ENCODE measurements at regions not wholly inside any gene's neighbourhood (a gene's known extent, or its start where the extent isn't known, plus 50 kb on each side); places are given as distances from the start of the nearest gene placed in this dataset.
A peak's percentile ranks its signal among the peaks of the same experiment; 100 is the strongest.
"Not testable (repeated sequence)": the region's sequence is repeated elsewhere in the genome, so short reads cannot be mapped to it uniquely, and the experiment has no call there.

- ATAC-seq; FAIRE-seq; H3K79me2 ChIP-seq (ENCODE audit: control insufficient read depth, insufficient read depth, low read length); H3K4me3 ChIP-seq; DNase-seq (ENCODE audit: extremely low read depth in 1 of 4, low spot score in 3 of 4); H3K4me2 ChIP-seq (ENCODE audit: insufficient read depth, low read length); BruUV-seq (replicated peaks); intact Hi-C loops (cut with micrococcal nuclease); in situ Hi-C loops (cut with MboI); H2AFZ ChIP-seq (ENCODE audit: low read depth, low read length); POLR2A ChIA-PET; H3K36me3 ChIP-seq (ENCODE audit: control insufficient read depth, insufficient read depth, low read length); H3K27ac ChIP-seq (ENCODE audit: extremely low read depth, low read depth, low read length); H3K27me3 ChIP-seq (ENCODE audit: control insufficient read depth in 2 of 2, insufficient read depth in 2 of 2, low read length in 2 of 2); H3K9ac ChIP-seq (ENCODE audit: insufficient read depth in 1 of 2, low read depth in 2 of 2, low read length in 2 of 2); H4K20me1 ChIP-seq (replicated peaks; ENCODE audit: control insufficient read depth, insufficient read depth, low read length); CTCF ChIA-PET (ENCODE audit: low intra/inter-chr PET ratio); H3K9me1 ChIP-seq (ENCODE audit: control insufficient read depth, insufficient read depth, low read length); H3K9me3 ChIP-seq (replicated peaks; ENCODE audit: control insufficient read depth, insufficient read depth, low read depth, low read length); H3K4me1 ChIP-seq (replicated peaks in 1 of 2; ENCODE audit: control insufficient read depth in 2 of 2, insufficient read depth in 2 of 2, low read length in 2 of 2): not testable (repeated sequence)
- WGBS (ENCODE audit: insufficient coverage, low coverage, missing lambda C conversion rate): under 1% methylated on average over 12 of the region's 12 CpGs
Observed at GRCh38 chr21:13000390-13000789, 609.2 kb upstream of the POTED start.

GRCh38 chr21:13037716-13038115 is 571.9 kb upstream of the POTED start:
- in situ Hi-C loops (cut with MboI); CTCF ChIA-PET (ENCODE audit: low intra/inter-chr PET ratio); H4K20me1 ChIP-seq (replicated peaks; ENCODE audit: control insufficient read depth, insufficient read depth, low read length); H3K27me3 ChIP-seq (ENCODE audit: control insufficient read depth in 2 of 2, insufficient read depth in 2 of 2, low read length in 2 of 2); H3K36me3 ChIP-seq (ENCODE audit: control insufficient read depth, insufficient read depth, low read length); DNase-seq (ENCODE audit: extremely low read depth in 1 of 4, low spot score in 3 of 4); POLR2A ChIA-PET; H3K9ac ChIP-seq (ENCODE audit: insufficient read depth in 1 of 2, low read depth in 2 of 2, low read length in 2 of 2); intact Hi-C loops (cut with micrococcal nuclease); ATAC-seq; H3K4me1 ChIP-seq (replicated peaks in 1 of 2; ENCODE audit: control insufficient read depth in 2 of 2, insufficient read depth in 2 of 2, low read length in 2 of 2); H3K27ac ChIP-seq (ENCODE audit: extremely low read depth, low read depth, low read length); H3K9me3 ChIP-seq (replicated peaks; ENCODE audit: control insufficient read depth, insufficient read depth, low read depth, low read length); BruUV-seq (replicated peaks); H3K4me3 ChIP-seq; H3K4me2 ChIP-seq (ENCODE audit: insufficient read depth, low read length); FAIRE-seq; H3K9me1 ChIP-seq (ENCODE audit: control insufficient read depth, insufficient read depth, low read length); H2AFZ ChIP-seq (ENCODE audit: low read depth, low read length); H3K79me2 ChIP-seq (ENCODE audit: control insufficient read depth, insufficient read depth, low read length): not testable (repeated sequence)
- 0 out of 4 replicates have a peak, but pooled peaks of 1 of the 2 experiments have one; percentile 12 for TF ChIP-seq NRF1 (conservative IDR thresholded peaks at IDR 0.05 in 1 of 2, IDR thresholded peaks at IDR 0.05 in 1 of 2)
- WGBS (ENCODE audit: insufficient coverage, low coverage, missing lambda C conversion rate): 0% methylated on average over 19 of the region's 26 CpGs

DNA sequence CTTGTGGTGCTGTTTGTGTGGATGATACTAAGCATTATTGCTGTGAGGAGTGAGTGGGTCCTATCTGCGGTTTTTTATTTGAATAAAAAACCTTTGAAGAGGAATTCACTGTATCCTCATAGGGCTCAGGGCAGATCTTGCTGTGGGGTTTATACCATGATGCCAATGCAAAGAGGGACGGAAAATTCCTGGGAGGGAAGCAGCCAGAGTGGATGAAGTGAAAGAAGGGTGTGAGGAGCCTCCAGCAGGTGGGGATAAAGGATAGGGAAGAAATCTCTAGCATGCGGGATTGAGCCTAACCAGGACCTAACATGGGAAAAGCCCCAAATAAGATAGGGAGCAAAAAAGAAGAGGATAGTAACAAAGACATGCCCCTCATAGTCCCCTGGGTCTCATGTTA is 556.8 kb upstream of the POTED start:
- H4K20me1 ChIP-seq (replicated peaks; ENCODE audit: control insufficient read depth, insufficient read depth, low read length); H3K36me3 ChIP-seq (ENCODE audit: control insufficient read depth, insufficient read depth, low read length); H3K4me2 ChIP-seq (ENCODE audit: insufficient read depth, low read length); H3K4me3 ChIP-seq; in situ Hi-C loops (cut with MboI); H3K9me3 ChIP-seq (replicated peaks; ENCODE audit: control insufficient read depth, insufficient read depth, low read depth, low read length); BruUV-seq (replicated peaks); ATAC-seq; CTCF ChIA-PET (ENCODE audit: low intra/inter-chr PET ratio); FAIRE-seq; H3K9ac ChIP-seq (ENCODE audit: insufficient read depth in 1 of 2, low read depth in 2 of 2, low read length in 2 of 2); H3K9me1 ChIP-seq (ENCODE audit: control insufficient read depth, insufficient read depth, low read length); H3K27ac ChIP-seq (ENCODE audit: extremely low read depth, low read depth, low read length); H3K4me1 ChIP-seq (replicated peaks in 1 of 2; ENCODE audit: control insufficient read depth in 2 of 2, insufficient read depth in 2 of 2, low read length in 2 of 2); H3K27me3 ChIP-seq (ENCODE audit: control insufficient read depth in 2 of 2, insufficient read depth in 2 of 2, low read length in 2 of 2); H3K79me2 ChIP-seq (ENCODE audit: control insufficient read depth, insufficient read depth, low read length); intact Hi-C loops (cut with micrococcal nuclease); DNase-seq (ENCODE audit: extremely low read depth in 1 of 4, low spot score in 3 of 4); H2AFZ ChIP-seq (ENCODE audit: low read depth, low read length); POLR2A ChIA-PET: not testable (repeated sequence)
- WGBS (ENCODE audit: insufficient coverage, low coverage, missing lambda C conversion rate): 0% methylated on average over 1 of the region's 3 CpGs

Measured in K562 (cell line).